HEK293T (cell line): ENCODE measurements at regions not wholly inside any gene's neighbourhood (a gene's known extent, or its start where the extent isn't known, plus 50 kb on each side); places are given as distances from the start of the nearest gene placed in this dataset.

Source experiments
- NFRKB ChIP-seq: fragments of 450-650 bp; IDR thresholded peaks from 2 replicates; pipeline ENCODE4 v1.6.1; 2016; ENCODE audit warnings: mild to moderate bottlenecking, moderate library complexity
- SP1 ChIP-seq: fragments of 450-650 bp; IDR thresholded peaks from 2 replicates; pipeline ENCODE4 v1.6.1; 2017

GRCh38 chr4:179028321-179028720, 1586.1 kb upstream of the AGA start:
- TF ChIP-seq SP1 (no peak), NFRKB (no peak)
